Astrocyte of the spinal cord (primary cell): ENCODE measurements at regions not wholly inside any gene's neighbourhood (a gene's known extent, or its start where the extent isn't known, plus 50 kb on each side); places are given as distances from the start of the nearest gene placed in this dataset.

Experiments
- DNase-seq: peaks from one replicate; pipeline ENCODE4 v3.0.0; 2011; ENCODE audit warnings: low read depth, low spot score
- H3K4me3 ChIP-seq: 2 replicates; pipeline ENCODE4 v1.5.1; 2011; ENCODE audit warnings: low read depth, mild to moderate bottlenecking, low read length, moderate library complexity
- in situ Hi-C: cut with HindIII; loops from 2 replicates; pipeline ENCODE4 v1.10.0; 2017; ENCODE audit warnings: low sequenced_read_pairs
- TF ChIP-seq, protein P1 (sequence below): IDR thresholded peaks from 2 replicates; pipeline ENCODE4 v1.5.1; 2012; ENCODE audit warnings: low read depth, mild to moderate bottlenecking, low read length, inconsistent platforms

DNA sequence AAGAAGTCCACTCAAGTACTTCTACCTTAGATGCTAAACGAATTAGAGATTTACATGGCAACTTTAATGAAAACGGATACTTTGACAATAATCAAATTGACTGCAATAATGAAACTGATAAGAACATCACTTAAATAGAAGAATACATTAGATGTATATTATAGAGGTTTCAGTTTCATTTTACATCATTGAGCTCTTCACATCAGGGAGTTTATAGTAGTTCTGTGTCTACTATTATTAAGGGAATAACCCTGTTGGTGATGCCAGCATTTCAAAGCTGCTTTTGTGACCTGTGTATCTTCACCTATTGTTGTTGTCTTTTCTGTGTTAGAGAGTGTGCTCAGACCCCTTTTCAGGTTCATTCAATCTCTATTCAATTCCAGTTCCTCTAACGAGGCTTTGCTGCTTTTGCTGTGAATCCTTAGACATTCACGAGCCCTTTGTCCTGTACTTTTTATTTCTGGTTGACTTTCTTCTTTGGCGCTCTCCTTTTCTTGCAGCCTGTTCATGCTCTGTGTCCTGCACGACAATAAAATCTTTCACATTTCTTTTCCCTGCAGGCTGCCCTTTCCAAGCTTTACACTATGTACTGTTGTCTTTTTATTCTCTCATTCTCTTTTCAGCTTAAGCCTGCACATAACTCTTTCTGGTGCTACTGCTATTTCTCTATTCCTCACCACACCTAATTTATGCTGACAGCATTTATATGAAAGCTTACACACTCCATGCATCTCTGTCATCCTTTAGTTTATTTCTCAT, 232.1 kb downstream of the CPE start:
- DNase-seq: no peak
- TF ChIP-seq, protein P1, sequence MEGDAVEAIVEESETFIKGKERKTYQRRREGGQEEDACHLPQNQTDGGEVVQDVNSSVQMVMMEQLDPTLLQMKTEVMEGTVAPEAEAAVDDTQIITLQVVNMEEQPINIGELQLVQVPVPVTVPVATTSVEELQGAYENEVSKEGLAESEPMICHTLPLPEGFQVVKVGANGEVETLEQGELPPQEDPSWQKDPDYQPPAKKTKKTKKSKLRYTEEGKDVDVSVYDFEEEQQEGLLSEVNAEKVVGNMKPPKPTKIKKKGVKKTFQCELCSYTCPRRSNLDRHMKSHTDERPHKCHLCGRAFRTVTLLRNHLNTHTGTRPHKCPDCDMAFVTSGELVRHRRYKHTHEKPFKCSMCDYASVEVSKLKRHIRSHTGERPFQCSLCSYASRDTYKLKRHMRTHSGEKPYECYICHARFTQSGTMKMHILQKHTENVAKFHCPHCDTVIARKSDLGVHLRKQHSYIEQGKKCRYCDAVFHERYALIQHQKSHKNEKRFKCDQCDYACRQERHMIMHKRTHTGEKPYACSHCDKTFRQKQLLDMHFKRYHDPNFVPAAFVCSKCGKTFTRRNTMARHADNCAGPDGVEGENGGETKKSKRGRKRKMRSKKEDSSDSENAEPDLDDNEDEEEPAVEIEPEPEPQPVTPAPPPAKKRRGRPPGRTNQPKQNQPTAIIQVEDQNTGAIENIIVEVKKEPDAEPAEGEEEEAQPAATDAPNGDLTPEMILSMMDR: no peak
- in situ Hi-C loops: no loop called here
- no peak overlapping the region for H3K4me3 ChIP-seq

- in situ Hi-C loops: no loop called here
- no peak for DNase-seq
- TF ChIP-seq, protein P1: no peak
- no peak overlapping the region for H3K4me3 ChIP-seq
These were observed 234.1 kb downstream of the CPE start for GRCh38 chr4:165612936-165613335.

DNA sequence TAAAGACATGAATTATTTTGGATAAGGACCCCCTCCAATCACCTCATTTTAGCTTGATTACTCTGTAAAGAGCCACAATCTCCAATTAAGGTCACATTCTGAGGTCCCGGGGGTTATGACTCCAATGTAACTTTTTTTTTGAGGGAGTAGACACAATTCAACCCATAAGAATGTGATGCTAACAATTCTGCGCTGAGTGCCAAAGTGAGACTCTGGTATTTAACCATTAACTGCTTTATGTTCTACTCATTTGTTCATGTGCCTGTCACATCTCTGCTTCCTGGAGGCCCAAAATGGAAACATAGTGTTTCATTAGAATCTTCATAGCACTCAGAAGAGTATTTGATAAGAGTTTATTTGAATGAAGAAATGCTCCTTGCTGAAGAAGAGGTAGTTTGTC, 234.8 kb downstream of the CPE start:
- TF ChIP-seq, protein P1: no peak
- in situ Hi-C loops: no loop called here
- no peak overlapping the region for H3K4me3 ChIP-seq
- no peak for DNase-seq

- no peak overlapping the region for H3K4me3 ChIP-seq
- in situ Hi-C loops: no loop called here
- no peak for DNase-seq
- TF ChIP-seq, protein P1: no peak
These were observed 242.1 kb downstream of the CPE start for GRCh38 chr4:165620913-165621312.

- H3K4me3 ChIP-seq: no peak overlapping the region
- no peak for DNase-seq
- in situ Hi-C loops: no loop called here
- TF ChIP-seq, protein P1: no peak
These were observed 243.2 kb downstream of the CPE start for GRCh38 chr4:165621983-165622382.

DNA sequence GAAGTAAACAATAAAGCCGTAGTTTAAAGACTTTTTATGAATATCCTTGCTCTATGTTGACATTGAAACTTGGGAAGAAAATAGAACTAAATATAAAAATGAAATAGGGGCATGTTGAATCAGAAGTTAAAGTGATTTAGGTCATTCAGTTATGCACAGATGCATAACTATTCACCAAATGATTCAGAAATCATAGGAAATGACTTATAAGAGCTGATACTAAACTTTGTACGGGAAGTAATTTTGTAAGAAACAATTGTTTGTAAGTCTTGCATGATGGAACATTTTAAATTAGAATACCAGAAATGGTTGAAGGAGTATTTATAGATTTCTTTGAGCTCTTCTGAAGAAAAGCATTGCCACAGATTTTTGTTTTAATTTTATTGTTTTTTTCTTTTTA, 246.5 kb downstream of the CPE start:
- H3K4me3 ChIP-seq: no peak overlapping the region
- in situ Hi-C loops: no loop called here
- TF ChIP-seq, protein P1: no peak
- no peak for DNase-seq

GRCh38 chr4:165626316-165626715, 246.7 kb upstream of the TLL1 start:
- no peak for DNase-seq
- no peak overlapping the region for H3K4me3 ChIP-seq
- TF ChIP-seq, protein P1: no peak
- in situ Hi-C loops: no loop called here
